Heart left ventricle (tissue), 16 donors: ENCODE measurements at regions not wholly inside any gene's neighbourhood (a gene's known extent, or its start where the extent isn't known, plus 50 kb on each side); places are given as distances from the start of the nearest gene placed in this dataset.

Experiments used
- ATAC-seq, 4 donors: fragments of 200-7000 bp; cut with Tn5 transposase; one replicate each; pipeline ENCODE4 v1.9.1; 2020 to 2022; ENCODE audit warnings: moderate library complexity in 4 of 4, mild to moderate bottlenecking in 3 of 4, moderate number of reproducible peaks in 1 of 4
- DNase-seq, 5 donors: peaks; one replicate each; pipeline ENCODE4 v3.0.0-alpha.2; 2020
- H3K27ac ChIP-seq, 12 donors: fragments of 200-600 bp; sonication (generic) in 4 of 12; one replicate each; pipeline versions ENCODE4 v1.5.0 to v1.8.0; 2016 to 2022; ENCODE audit warnings: mild to moderate bottlenecking in 2 of 12
- H3K27me3 ChIP-seq, 9 donors: fragments of 200-600 bp; sonication (generic) in 2 of 9; one replicate each; pipeline versions ENCODE4 v1.5.1 to v1.8.0; 2016 to 2022; ENCODE audit warnings: mild to moderate bottlenecking in 3 of 9
- H3K36me3 ChIP-seq, 9 donors: fragments of 200-600 bp; sonication (generic) in 2 of 9; one replicate each; pipeline versions ENCODE4 v1.5.0 to v1.8.0; 2018 to 2022; ENCODE audit warnings: mild to moderate bottlenecking in 2 of 9
- H3K4me1 ChIP-seq, 12 donors: fragments of 200-600 bp; sonication (generic) in 4 of 12; one replicate each; pipeline versions ENCODE4 v1.5.0 to v1.8.0; 2016 to 2022; ENCODE audit warnings: mild to moderate bottlenecking in 3 of 12
- H3K4me3 ChIP-seq, 12 donors: fragments of 200-600 bp; sonication (generic) in 4 of 12; one replicate each; pipeline versions ENCODE4 v1.5.0 to v1.8.0; 2017 to 2022; ENCODE audit warnings: mild to moderate bottlenecking in 9 of 12, moderate library complexity in 4 of 12
- H3K9me3 ChIP-seq, 12 donors: fragments of 200-600 bp; sonication (generic) in 4 of 12; one replicate each; pipeline versions ENCODE4 v1.5.0 to v1.8.0; 2016 to 2022; ENCODE audit warnings: mild to moderate bottlenecking in 1 of 12
- POLR2A ChIP-seq, 2 donors: fragments of 450-650 bp; IDR thresholded peaks; one replicate each; pipeline ENCODE4 v1.6.1; 2017; ENCODE audit warnings: antibody characterized with exemption in 2 of 2, mild to moderate bottlenecking in 2 of 2, moderate library complexity in 2 of 2
- WGBS, 4 donors: extraction: QIAGEN DNeasy Blood & Tissue Kit in 2 of 4; methylation state at CpG; one replicate each; pipeline versions ENCODE4 v1.1.5 to v1.1.7; 2013 to 2018; 5-methylcytosine and 5-hydroxymethylcytosine counted together
- intact Hi-C, 10 donors: fragments of 100-400 bp; cut with DNase I; formaldehyde crosslinking; loops; one replicate each; pipeline versions ENCODE4 v1.11.1 to v1.14.2; 2022
- TF ChIP-seq, protein P1 (sequence below), 12 donors: fragments of 200-600 bp; sonication (generic) in 4 of 12; IDR thresholded peaks; one replicate each; pipeline versions ENCODE4 v1.5.0 to v1.8.0; 2018 to 2022; ENCODE audit warnings: antibody characterized with exemption in 12 of 12, mild to moderate bottlenecking in 5 of 12
- donor health status: ischemic (EF 13 %, LVEDD 7.1; RV severe dilation, severe dysfunction).
- donor health status: healthy with polysubstance abuse.
- donor health status: DM: no; HTN: yes; CAD: no.
- donor health status: DM: no; HTN: no; CAD: no.
- donor health status: ischemic (EF 25% LVEDD 6.9; RV normal size, moderate dysfunction).
- donor health status: ischemic (EF 25% LVEDD 5.7; RV mildly dilated, moderate dysfunction).
- donor health status: healthy.
- donor health status: DM: yes; HTN: yes; CAD: no.
- donor health status: ischemic (EF 35%, LVEDD 5.7; RV mildly dilated, moderate dysfunction).
- donor health status: nonischemic (EF 11% LVEDD 7.7; RV severe dilation, severe dysfunction).
- donor health status: DM: yes; HTN: yes; CAD: no.
- donor health status: PGD.
- donor health status: ischemic (EF 29% LVEDD 5.4; RV normal size, mild dysfunction).
- donor health status: nonischemic (EF 23%, LVEDD 6.1; RV moderate dilation, normal function).

DNA sequence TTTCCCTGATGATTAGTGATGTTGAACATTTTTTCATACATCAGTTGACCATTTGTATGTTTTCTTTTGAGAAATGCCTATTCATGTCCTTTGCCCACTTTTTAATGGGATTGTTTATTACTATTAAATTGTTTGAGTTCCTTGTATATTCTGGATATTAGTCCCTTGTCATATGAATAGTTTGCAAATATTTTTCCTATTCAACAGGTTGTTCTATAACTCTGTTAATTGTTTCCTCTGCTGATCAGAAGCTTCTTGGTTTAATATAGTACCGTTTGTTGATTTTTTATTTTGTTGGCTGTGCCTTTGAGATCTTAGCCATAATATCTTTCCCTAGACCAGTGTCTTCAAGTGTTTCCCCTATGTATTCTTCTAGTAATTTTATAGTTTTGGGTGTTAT, 189.0 kb upstream of the RARB start:
- TF ChIP-seq POLR2A (IDR thresholded peaks at IDR 0.05), result no peak
- TF ChIP-seq, protein P1, sequence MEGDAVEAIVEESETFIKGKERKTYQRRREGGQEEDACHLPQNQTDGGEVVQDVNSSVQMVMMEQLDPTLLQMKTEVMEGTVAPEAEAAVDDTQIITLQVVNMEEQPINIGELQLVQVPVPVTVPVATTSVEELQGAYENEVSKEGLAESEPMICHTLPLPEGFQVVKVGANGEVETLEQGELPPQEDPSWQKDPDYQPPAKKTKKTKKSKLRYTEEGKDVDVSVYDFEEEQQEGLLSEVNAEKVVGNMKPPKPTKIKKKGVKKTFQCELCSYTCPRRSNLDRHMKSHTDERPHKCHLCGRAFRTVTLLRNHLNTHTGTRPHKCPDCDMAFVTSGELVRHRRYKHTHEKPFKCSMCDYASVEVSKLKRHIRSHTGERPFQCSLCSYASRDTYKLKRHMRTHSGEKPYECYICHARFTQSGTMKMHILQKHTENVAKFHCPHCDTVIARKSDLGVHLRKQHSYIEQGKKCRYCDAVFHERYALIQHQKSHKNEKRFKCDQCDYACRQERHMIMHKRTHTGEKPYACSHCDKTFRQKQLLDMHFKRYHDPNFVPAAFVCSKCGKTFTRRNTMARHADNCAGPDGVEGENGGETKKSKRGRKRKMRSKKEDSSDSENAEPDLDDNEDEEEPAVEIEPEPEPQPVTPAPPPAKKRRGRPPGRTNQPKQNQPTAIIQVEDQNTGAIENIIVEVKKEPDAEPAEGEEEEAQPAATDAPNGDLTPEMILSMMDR (IDR thresholded peaks at IDR 0.05), result no peak
- DNase-seq, result no peak
- intact Hi-C loops, result no loop called here
- no peaks in the 10 kb centered on the region for H3K36me3 ChIP-seq
- peaks cover 0 to 20% (median 5%) of the 10 kb centered on the region in 12 donors for H3K9me3 ChIP-seq
- no peak for ATAC-seq
- H3K27me3 ChIP-seq, result no peaks in the 10 kb centered on the region
- H3K4me3 ChIP-seq, result no peak overlapping the region
- no peak overlapping the region for H3K27ac ChIP-seq
- WGBS, 4 donors, result 88 to 100% (median 96%) methylated on average over 1 of the region's 1 CpG
- peaks cover 0 to 3% (median 0%) of the 10 kb centered on the region in 12 donors for H3K4me1 ChIP-seq

DNA sequence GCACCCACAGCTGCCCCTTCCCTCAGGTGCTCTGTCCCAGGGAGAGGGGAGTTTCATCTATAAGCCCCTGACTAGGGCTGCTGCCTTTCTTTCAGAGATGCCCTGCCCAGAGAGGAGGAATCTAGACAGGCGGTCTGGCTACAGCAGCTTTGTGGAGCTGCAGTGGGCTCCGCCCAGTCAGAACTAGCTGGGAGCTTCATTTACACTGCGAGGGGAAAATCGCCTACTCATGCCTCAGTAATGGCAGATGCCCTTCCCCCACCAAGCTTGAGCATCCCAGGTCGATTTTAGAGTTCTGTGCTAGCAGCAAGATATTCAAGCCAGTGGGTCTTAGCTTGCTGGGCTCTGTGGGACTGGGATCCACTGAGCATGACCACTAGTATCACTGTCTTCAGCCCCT, 181.2 kb upstream of the RARB start:
- Histone ChIP-seq H3K4me1 (no peaks in the 10 kb centered on the region), H3K9me3 (peaks cover 0 to 53% (median 22%) of the 10 kb centered on the region in 12 donors), H3K4me3 (no peak overlapping the region), H3K27ac (no peak overlapping the region), H3K36me3 (no peaks in the 10 kb centered on the region), H3K27me3 (no peaks in the 10 kb centered on the region)
- 75 to 83% (median 77%) methylated on average over 4 to 5 of the region's 5 CpGs for WGBS, 4 donors
- ATAC-seq, result no peak
- no peak for DNase-seq
- TF ChIP-seq POLR2A (IDR thresholded peaks at IDR 0.05), result no peak
- TF ChIP-seq, protein P1 (IDR thresholded peaks at IDR 0.05), result no peak
- intact Hi-C loops, result no loop called here

DNA sequence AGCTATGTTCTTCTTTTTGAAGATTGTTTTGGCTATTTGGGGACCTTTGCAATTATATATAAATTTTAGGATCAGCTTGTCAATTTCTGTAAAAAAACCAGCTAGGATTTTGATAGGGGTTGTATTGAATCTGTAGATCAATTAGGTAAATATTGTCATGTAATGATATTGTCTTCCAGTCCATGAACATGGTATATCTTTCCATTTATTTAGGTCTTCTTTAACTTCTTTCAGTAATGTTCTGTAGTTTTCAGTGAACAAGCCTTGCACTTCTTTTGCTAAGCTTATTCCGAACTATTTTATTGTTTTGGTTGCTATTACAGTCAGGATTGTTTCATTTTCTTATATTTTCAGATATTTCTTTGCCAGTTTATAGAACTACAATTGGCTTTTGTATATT, 175.8 kb upstream of the RARB start:
- H3K27ac ChIP-seq, result no peak overlapping the region
- H3K27me3 ChIP-seq, result no peaks in the 10 kb centered on the region
- peaks cover 0 to 59% (median 26%) of the 10 kb centered on the region in 12 donors for H3K9me3 ChIP-seq
- WGBS, 4 donors, result 85 to 95% (median 88%) methylated on average over 1 of the region's 1 CpG
- no peak for DNase-seq
- H3K4me3 ChIP-seq, result no peak overlapping the region
- no peaks in the 10 kb centered on the region for H3K4me1 ChIP-seq
- intact Hi-C loops, result no loop called here
- no peaks in the 10 kb centered on the region for H3K36me3 ChIP-seq
- ATAC-seq, result no peak
- TF ChIP-seq POLR2A (IDR thresholded peaks at IDR 0.05), result no peak
- TF ChIP-seq, protein P1 (IDR thresholded peaks at IDR 0.05), result no peak

DNA sequence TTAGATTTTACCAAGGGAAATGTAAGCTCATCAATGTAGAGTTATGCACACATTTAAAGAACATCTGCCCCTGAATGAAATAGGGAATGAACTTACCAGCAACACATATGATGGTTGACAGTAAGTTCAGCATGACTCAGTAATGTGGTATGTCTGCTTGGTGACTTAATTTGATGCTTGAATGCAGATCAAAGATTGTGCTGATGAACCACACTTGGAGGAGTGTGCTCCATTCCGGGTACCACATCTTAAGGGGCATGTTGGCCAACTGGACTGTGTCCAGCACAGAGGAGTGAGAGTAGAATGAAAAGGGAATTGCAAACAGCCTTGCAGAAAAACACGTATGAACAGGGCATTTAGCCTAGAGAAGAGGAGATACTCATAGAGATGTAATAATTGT, 171.0 kb upstream of the RARB start:
- Histone ChIP-seq H3K36me3 (no peaks in the 10 kb centered on the region), H3K27ac (no peak overlapping the region), H3K4me3 (no peak overlapping the region), H3K9me3 (peaks cover 0 to 21% (median 5%) of the 10 kb centered on the region in 12 donors), H3K4me1 (no peaks in the 10 kb centered on the region), H3K27me3 (no peaks in the 10 kb centered on the region)
- no peak for TF ChIP-seq POLR2A (IDR thresholded peaks at IDR 0.05)
- TF ChIP-seq, protein P1 (IDR thresholded peaks at IDR 0.05), result no peak
- 70 to 72% (median 72%) methylated on average over 2 of the region's 2 CpGs for WGBS, 4 donors
- DNase-seq (no peak), ATAC-seq (no peak)
- intact Hi-C loops, result no loop called here
